Liver (tissue), 8 donors: ENCODE measurements at regions not wholly inside any gene's neighbourhood (a gene's known extent, or its start where the extent isn't known, plus 50 kb on each side); places are given as distances from the start of the nearest gene placed in this dataset.

Experiments used
- DNase-seq: peaks from one replicate; pipeline ENCODE4 v3.0.0-alpha.2; 2017; ENCODE audit warnings: low spot score
- H3K27ac ChIP-seq, 2 donors: one replicate each; pipeline ENCODE4 v1.7.0; 2013; ENCODE audit warnings: inconsistent platforms in 2 of 2, low read length in 2 of 2, control low read depth in 1 of 2, low read depth in 1 of 2, mild to moderate bottlenecking in 1 of 2
- H3K27me3 ChIP-seq, 4 donors: one replicate each; pipeline versions ENCODE4 v1.6.1 to v1.7.0; 2013; ENCODE audit warnings: low read length in 3 of 4, inconsistent platforms in 1 of 4, mild to moderate bottlenecking in 1 of 4, moderate library complexity in 1 of 4; ENCODE audit not compliant: control insufficient read depth in 4 of 4, insufficient read depth in 4 of 4
- H3K36me3 ChIP-seq, 4 donors: one replicate each; pipeline versions ENCODE4 v1.6.1 to v1.7.0; 2013; ENCODE audit warnings: low read length in 3 of 4, mild to moderate bottlenecking in 3 of 4, low read depth in 1 of 4, moderate library complexity in 1 of 4; ENCODE audit not compliant: control insufficient read depth in 4 of 4, insufficient read depth in 3 of 4
- H3K4me1 ChIP-seq, 4 donors: one replicate each; pipeline versions ENCODE4 v1.6.1 to v1.7.0; 2013; ENCODE audit warnings: low read length in 3 of 4, mild to moderate bottlenecking in 3 of 4, moderate library complexity in 1 of 4; ENCODE audit not compliant: control insufficient read depth in 4 of 4, insufficient read depth in 4 of 4
- H3K4me3 ChIP-seq, 3 donors: one replicate each; pipeline versions ENCODE4 v1.6.1 to v1.7.0; 2013; ENCODE audit warnings: low read length in 3 of 3, control low read depth in 1 of 3, low read depth in 1 of 3, mild to moderate bottlenecking in 1 of 3
- H3K9ac ChIP-seq, 2 donors: one replicate each; pipeline ENCODE4 v1.7.0; 2013; ENCODE audit warnings: low read length in 2 of 2, mild to moderate bottlenecking in 2 of 2, moderate library complexity in 2 of 2, control low read depth in 1 of 2, low read depth in 1 of 2
- H3K9me3 ChIP-seq, 4 donors: one replicate each; pipeline versions ENCODE4 v1.6.1 to v1.7.0; 2013; ENCODE audit warnings: low read length in 3 of 4; ENCODE audit not compliant: control insufficient read depth in 4 of 4
- ATF3 ChIP-seq: IDR thresholded peaks from 2 replicates; pipeline ENCODE4 v1.6.1; 2016; ENCODE audit warnings: antibody characterized with exemption
- CTCF ChIP-seq: fragments of 150-350 bp; IDR thresholded peaks from 2 replicates; pipeline ENCODE4 v1.5.1; 2017; ENCODE audit warnings: improper control_type of control experiment, low read depth, low read length; ENCODE audit not compliant: missing input control
- EGR1 ChIP-seq, 2 donors: IDR thresholded peaks; 2 replicates each; pipeline ENCODE4 v1.6.1; 2016 to 2018; ENCODE audit warnings: antibody characterized with exemption in 2 of 2, low read depth in 2 of 2
- FOXA1 ChIP-seq: IDR thresholded peaks from 2 replicates; pipeline ENCODE4 v1.6.1; 2016; ENCODE audit warnings: antibody characterized with exemption
- FOXA2 ChIP-seq: IDR thresholded peaks from 2 replicates; pipeline ENCODE4 v1.6.1; 2016; ENCODE audit warnings: antibody characterized with exemption
- GABPA ChIP-seq, 2 donors: IDR thresholded peaks in 1 of 2; conservative IDR thresholded peaks in 1 of 2; 2 replicates each; pipeline ENCODE4 v1.6.1; 2016; ENCODE audit warnings: antibody characterized with exemption in 2 of 2, mild to moderate bottlenecking in 1 of 2, moderate library complexity in 1 of 2
- HNF4A ChIP-seq, 2 donors: conservative IDR thresholded peaks; 2 replicates each; pipeline ENCODE4 v1.6.1; 2016; ENCODE audit warnings: antibody characterized with exemption in 2 of 2, mild to moderate bottlenecking in 2 of 2
- HNF4G ChIP-seq: IDR thresholded peaks from 2 replicates; pipeline ENCODE4 v1.6.1; 2016; ENCODE audit warnings: antibody characterized with exemption
- JUND ChIP-seq, 2 donors: IDR thresholded peaks; 2 replicates each; pipeline ENCODE4 v1.6.1; 2016; ENCODE audit warnings: antibody characterized with exemption in 2 of 2
- MAX ChIP-seq: IDR thresholded peaks from 2 replicates; pipeline ENCODE4 v1.6.1; 2016; ENCODE audit warnings: antibody characterized with exemption
- NR2F2 ChIP-seq: IDR thresholded peaks from 2 replicates; pipeline ENCODE4 v1.6.1; 2016; ENCODE audit warnings: antibody characterized with exemption
- RAD21 ChIP-seq, 2 donors: IDR thresholded peaks; 2 replicates each; pipeline ENCODE4 v1.6.1; 2016; ENCODE audit warnings: antibody characterized with exemption in 2 of 2, mild to moderate bottlenecking in 2 of 2
- REST ChIP-seq: IDR thresholded peaks from 2 replicates; pipeline ENCODE4 v1.6.1; 2016; ENCODE audit warnings: antibody characterized with exemption, mild to moderate bottlenecking
- RXRA ChIP-seq, 2 donors: IDR thresholded peaks; 2 replicates each; pipeline ENCODE4 v1.6.1; 2017 to 2018; ENCODE audit warnings: antibody characterized with exemption in 2 of 2, mild to moderate bottlenecking in 1 of 2
- SP1 ChIP-seq: IDR thresholded peaks from 2 replicates; pipeline ENCODE4 v1.6.1; 2018; ENCODE audit warnings: antibody characterized with exemption, mild to moderate bottlenecking
- TAF1 ChIP-seq: conservative IDR thresholded peaks from 2 replicates; pipeline ENCODE4 v1.6.1; 2016; ENCODE audit warnings: antibody characterized with exemption, mild to moderate bottlenecking
- YY1 ChIP-seq: IDR thresholded peaks from 2 replicates; pipeline ENCODE4 v1.6.1; 2016; ENCODE audit warnings: antibody characterized with exemption, mild to moderate bottlenecking
- ZBTB33 ChIP-seq: IDR thresholded peaks from 2 replicates; pipeline ENCODE4 v1.6.1; 2016; ENCODE audit warnings: antibody characterized with exemption
- WGBS: extraction: QIAGEN DNeasy Blood & Tissue Kit; methylation state at CpG from one replicate; pipeline ENCODE4 v1.1.7; 2013; 5-methylcytosine and 5-hydroxymethylcytosine counted together
- donor health status: healthy.
- donor health status: healthy.
- donor health status: healthy.
- donor health status: healthy.
- donor health status: healthy.

- Histone ChIP-seq H3K9me3 (no peaks in the 10 kb centered on the region), H3K9ac (no peak overlapping the region), H3K36me3 (no peaks in the 10 kb centered on the region), H3K27ac (no peak overlapping the region), H3K4me1 (no peaks in the 10 kb centered on the region), H3K27me3 (no peaks in the 10 kb centered on the region), H3K4me3 (no peak overlapping the region)
- 28% methylated on average over 2 of the region's 2 CpGs for WGBS
- DNase-seq, result no peak
- TF ChIP-seq ZBTB33 (no peak), MAX (no peak), NR2F2 (no peak), FOXA2 (no peak), REST (no peak), CTCF (no peak), TAF1 (no peak), SP1 (no peak), RAD21 (IDR thresholded peaks at IDR 0.05) (no peak), FOXA1 (no peak), EGR1 (IDR thresholded peaks at IDR 0.05; ENCODE audit: low read depth in 2 of 2) (no peak), HNF4A (conservative IDR thresholded peaks at IDR 0.05) (no peak), ATF3 (no peak), YY1 (no peak), JUND (IDR thresholded peaks at IDR 0.05) (no peak)
Measured at GRCh38 chr4:60737858-60738257, 462.3 kb upstream of the ADGRL3 start.

- DNase-seq, result no peak
- H3K27me3 ChIP-seq, result no peaks in the 10 kb centered on the region
- H3K9ac ChIP-seq, result no peak overlapping the region
- no peaks in the 10 kb centered on the region for H3K36me3 ChIP-seq
- no peak overlapping the region for H3K27ac ChIP-seq
- no peaks in the 10 kb centered on the region for H3K4me1 ChIP-seq
- H3K9me3 ChIP-seq, result no peaks in the 10 kb centered on the region
- no peak overlapping the region for H3K4me3 ChIP-seq
- 43% methylated on average over 1 of the region's 1 CpG for WGBS
- TF ChIP-seq JUND (IDR thresholded peaks at IDR 0.05), result no peak
- no peak for TF ChIP-seq YY1
- no peak for TF ChIP-seq REST
- no peak for TF ChIP-seq HNF4G
- TF ChIP-seq GABPA (IDR thresholded peaks at IDR 0.05 in 1 of 2, conservative IDR thresholded peaks at IDR 0.05 in 1 of 2), result no peak
- no peak for TF ChIP-seq EGR1 (IDR thresholded peaks at IDR 0.05; ENCODE audit: low read depth in 2 of 2)
- no peak for TF ChIP-seq NR2F2
- TF ChIP-seq SP1, result no peak
- no peak for TF ChIP-seq TAF1
- TF ChIP-seq FOXA2, result no peak
- no peak for TF ChIP-seq ZBTB33
- TF ChIP-seq RXRA (IDR thresholded peaks at IDR 0.05), result no peak
- TF ChIP-seq RAD21 (IDR thresholded peaks at IDR 0.05), result no peak
Measured at GRCh38 chr4:60743654-60744053, 456.5 kb upstream of the ADGRL3 start.
